Osteoblast (primary cell): ENCODE measurements at regions not wholly inside any gene's neighbourhood (a gene's known extent, or its start where the extent isn't known, plus 50 kb on each side); places are given as distances from the start of the nearest gene placed in this dataset.

ENCODE experiments used
- DNase-seq: peaks from one replicate; pipeline ENCODE4 v3.0.0; 2011; ENCODE audit warnings: low spot score, mixed read lengths; ENCODE audit not compliant: insufficient read length; ENCODE audit errors: missing footprints
- H2AFZ ChIP-seq: 2 replicates; pipeline ENCODE4 v1.6.0; 2011; ENCODE audit warnings: mild to moderate bottlenecking, low read length
- H3K27ac ChIP-seq: 2 replicates; pipeline ENCODE4 v1.5.1; 2011; ENCODE audit warnings: mild to moderate bottlenecking, low read depth, low read length, moderate library complexity
- H3K27me3 ChIP-seq: 2 replicates; pipeline ENCODE4 v1.6.0; 2012; ENCODE audit warnings: mild to moderate bottlenecking, control low read depth, inconsistent platforms, low read length, moderate library complexity; ENCODE audit not compliant: insufficient read depth
- H3K36me3 ChIP-seq: 2 replicates; pipeline ENCODE4 v1.5.1; 2011; ENCODE audit warnings: mild to moderate bottlenecking, low read length, control low read depth, moderate library complexity; ENCODE audit not compliant: insufficient read depth
- H3K4me1 ChIP-seq: 2 replicates; pipeline ENCODE4 v1.5.1; 2011; ENCODE audit warnings: mild to moderate bottlenecking, low read length, control low read depth, moderate library complexity; ENCODE audit not compliant: insufficient read depth
- H3K4me2 ChIP-seq: 2 replicates; pipeline ENCODE4 v1.6.0; 2011; ENCODE audit warnings: mild to moderate bottlenecking, low read length; ENCODE audit not compliant: insufficient read depth
- H3K4me3 ChIP-seq: fragments of 200-600 bp; sonication (generic); 3 replicates; pipeline ENCODE4 v1.5.1; 2012; ENCODE audit warnings: mild to moderate bottlenecking, low read length, inconsistent platforms; ENCODE audit not compliant: insufficient read depth
- H3K79me2 ChIP-seq: 2 replicates; pipeline ENCODE4 v1.6.0; 2012; ENCODE audit warnings: mild to moderate bottlenecking, low read length, control low read depth, inconsistent platforms; ENCODE audit not compliant: insufficient read depth
- H3K9me3 ChIP-seq: 2 replicates; pipeline ENCODE4 v1.5.1; 2011; ENCODE audit warnings: low read depth, low read length, control low read depth
- H4K20me1 ChIP-seq: 2 replicates; pipeline ENCODE4 v1.6.0; 2012; ENCODE audit warnings: mild to moderate bottlenecking, low read length, control low read depth; ENCODE audit not compliant: insufficient read depth
- CTCF ChIP-seq: IDR thresholded peaks from 2 replicates; pipeline ENCODE4 v1.5.1; 2011; ENCODE audit warnings: mild to moderate bottlenecking, low read depth, low read length, moderate library complexity; ENCODE audit errors: extremely low read depth

GRCh38 chr13:107348471-107348870, 780.5 kb upstream of the ARGLU1 start:
- Histone ChIP-seq H4K20me1 (no peaks in the 10 kb centered on the region), H3K4me1 (peaks cover 6% of the 10 kb centered on the region), H3K27me3 (no peaks in the 10 kb centered on the region), H2AFZ (no peak overlapping the region), H3K4me3 (no peak overlapping the region), H3K9me3 (no peaks in the 10 kb centered on the region), H3K27ac (no peak overlapping the region), H3K79me2 (peaks cover 8% of the 10 kb centered on the region), H3K4me2 (no peak overlapping the region), H3K36me3 (no peaks in the 10 kb centered on the region)
- no peak for TF ChIP-seq CTCF
- DNase-seq, result no peak

DNA sequence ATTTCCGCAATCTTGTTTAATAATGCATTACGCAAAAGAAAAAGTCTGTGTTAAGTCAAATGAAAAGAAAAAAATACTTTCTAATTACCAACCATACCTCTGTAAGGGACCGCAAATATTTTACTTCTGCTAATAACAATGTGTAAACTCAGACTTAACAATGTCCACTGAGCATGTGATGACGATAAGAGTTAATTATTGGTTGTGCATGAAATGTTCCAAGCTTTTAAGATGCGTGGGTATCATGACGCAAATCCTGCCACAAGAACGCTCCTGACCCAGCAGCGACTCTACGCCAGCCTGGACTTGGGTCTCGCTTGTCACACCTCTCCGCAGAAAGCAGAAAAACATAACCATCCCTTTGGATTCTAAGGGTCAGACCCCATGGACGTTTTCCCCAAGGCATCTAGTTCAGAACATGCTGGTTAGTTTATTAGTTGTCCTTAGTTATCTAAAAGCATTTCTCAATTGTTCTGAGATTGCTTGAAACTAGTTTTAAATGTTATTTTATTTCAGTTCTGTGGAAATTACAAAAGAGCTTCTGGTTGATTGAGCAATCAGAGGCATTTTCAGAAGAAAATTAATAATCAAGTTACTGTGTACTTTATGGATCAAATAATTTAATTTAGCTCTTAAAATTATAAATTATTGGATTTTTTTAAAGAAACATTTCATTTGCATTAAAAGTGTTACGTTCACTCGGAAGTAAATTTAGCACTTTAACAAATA, 779.9 kb upstream of the ARGLU1 start:
- Histone ChIP-seq H3K4me2 (no peak overlapping the region), H3K27me3 (no peaks in the 10 kb centered on the region), H3K79me2 (peaks cover 8% of the 10 kb centered on the region), H3K4me3 (no peak overlapping the region), H2AFZ (no peak overlapping the region), H4K20me1 (no peaks in the 10 kb centered on the region), H3K4me1 (peaks cover 6% of the 10 kb centered on the region), H3K36me3 (no peaks in the 10 kb centered on the region), H3K9me3 (no peaks in the 10 kb centered on the region), H3K27ac (no peak overlapping the region)
- no peak for TF ChIP-seq CTCF
- DNase-seq, result no peak

GRCh38 chr13:107342747-107343146, 774.8 kb upstream of the ARGLU1 start:
- Histone ChIP-seq H2AFZ (no peak overlapping the region), H3K36me3 (no peaks in the 10 kb centered on the region), H3K79me2 (peaks cover 8% of the 10 kb centered on the region), H3K9me3 (no peaks in the 10 kb centered on the region), H3K27me3 (no peaks in the 10 kb centered on the region), H3K4me1 (no peaks in the 10 kb centered on the region), H3K4me2 (no peak overlapping the region), H4K20me1 (no peaks in the 10 kb centered on the region), H3K4me3 (no peak overlapping the region), H3K27ac (no peak overlapping the region)
- no peak for TF ChIP-seq CTCF
- no peak for DNase-seq

GRCh38 chr13:107339209-107339608, 771.3 kb upstream of the ARGLU1 start:
- Histone ChIP-seq H3K27ac (no peak overlapping the region), H3K4me1 (no peaks in the 10 kb centered on the region), H3K9me3 (no peaks in the 10 kb centered on the region), H3K36me3 (no peaks in the 10 kb centered on the region), H2AFZ (no peak overlapping the region), H3K4me2 (no peak overlapping the region), H3K79me2 (peaks cover under 1% of the 10 kb centered on the region), H3K27me3 (no peaks in the 10 kb centered on the region), H3K4me3 (no peak overlapping the region), H4K20me1 (no peaks in the 10 kb centered on the region)
- peak; percentile 60 for DNase-seq
- no peak for TF ChIP-seq CTCF
